ENCODE measurements at regions not wholly inside any gene's neighbourhood (a gene's known extent, or its start where the extent isn't known, plus 50 kb on each side); places are given as distances from the start of the nearest gene placed in this dataset.

- Histone ChIP-seq H4K20me1 (ENCODE audit: insufficient read depth, low read depth, low read length) (no peaks in the 10 kb centered on the region), H3K36me3 (ENCODE audit: insufficient read depth, low read length) (no peaks in the 10 kb centered on the region), H3K4me1 (ENCODE audit: low read length) (no peaks in the 10 kb centered on the region), H3K4me3 (ENCODE audit: low read length) (no peak overlapping the region), H3K79me2 (ENCODE audit: low read length) (no peaks in the 10 kb centered on the region), H3K9me2 (replicated peaks; ENCODE audit: insufficient read depth, low read length) (no peaks in the 10 kb centered on the region), H3K27me3 (ENCODE audit: low read length) (no peaks in the 10 kb centered on the region), H3K9me3 (ENCODE audit: low read length) (no peaks in the 10 kb centered on the region), H3K4me2 (ENCODE audit: low read depth, low read length, poor library complexity, severe bottlenecking) (no peak overlapping the region), H3K27ac (ENCODE audit: low read length) (no peak overlapping the region), H3K9ac (ENCODE audit: low read length) (no peak overlapping the region), H2AFZ (ENCODE audit: low read length) (no peak overlapping the region)
- no peak for DNase-seq
These were observed 194.6 kb upstream of the LHX5 start for GRCh38 chr12:113666223-113666622.

- Histone ChIP-seq H3K27ac (ENCODE audit: low read length) (no peak overlapping the region), H3K79me2 (ENCODE audit: low read length) (no peaks in the 10 kb centered on the region), H2AFZ (ENCODE audit: low read length) (no peak overlapping the region), H3K9me2 (replicated peaks; ENCODE audit: insufficient read depth, low read length) (no peaks in the 10 kb centered on the region), H3K27me3 (ENCODE audit: low read length) (no peaks in the 10 kb centered on the region), H3K4me3 (ENCODE audit: low read length) (no peak overlapping the region), H3K9me3 (ENCODE audit: low read length) (no peaks in the 10 kb centered on the region), H4K20me1 (ENCODE audit: insufficient read depth, low read depth, low read length) (no peaks in the 10 kb centered on the region), H3K9ac (ENCODE audit: low read length) (no peak overlapping the region), H3K36me3 (ENCODE audit: insufficient read depth, low read length) (no peaks in the 10 kb centered on the region), H3K4me1 (ENCODE audit: low read length) (no peaks in the 10 kb centered on the region), H3K4me2 (ENCODE audit: low read depth, low read length, poor library complexity, severe bottlenecking) (no peak overlapping the region)
- no peak for DNase-seq
These were observed 193.8 kb upstream of the LHX5 start for GRCh38 chr12:113665457-113665856.

GRCh38 chr12:113664224-113664681 lies 192.6 kb upstream of the LHX5 start:
- H3K4me3 ChIP-seq (ENCODE audit: low read length) = no peak overlapping the region
- no peaks in the 10 kb centered on the region for H4K20me1 ChIP-seq (ENCODE audit: insufficient read depth, low read depth, low read length)
- H3K9me2 ChIP-seq (replicated peaks; ENCODE audit: insufficient read depth, low read length) = no peaks in the 10 kb centered on the region
- H3K9ac ChIP-seq (ENCODE audit: low read length) = no peak overlapping the region
- H3K36me3 ChIP-seq (ENCODE audit: insufficient read depth, low read length) = no peaks in the 10 kb centered on the region
- H3K27me3 ChIP-seq (ENCODE audit: low read length) = no peaks in the 10 kb centered on the region
- H3K27ac ChIP-seq (ENCODE audit: low read length) = no peak overlapping the region
- no peak overlapping the region for H2AFZ ChIP-seq (ENCODE audit: low read length)
- H3K79me2 ChIP-seq (ENCODE audit: low read length) = no peaks in the 10 kb centered on the region
- no peak overlapping the region for H3K4me2 ChIP-seq (ENCODE audit: low read depth, low read length, poor library complexity, severe bottlenecking)
- DNase-seq = no peak
- no peaks in the 10 kb centered on the region for H3K9me3 ChIP-seq (ENCODE audit: low read length)
- no peaks in the 10 kb centered on the region for H3K4me1 ChIP-seq (ENCODE audit: low read length)

GRCh38 chr12:113663396-113663795 lies 191.7 kb upstream of the LHX5 start:
- no peak overlapping the region for H2AFZ ChIP-seq (ENCODE audit: low read length)

GRCh38 chr12:113660936-113661335 lies 189.3 kb upstream of the LHX5 start:
- H3K4me1 ChIP-seq (ENCODE audit: low read length) = no peaks in the 10 kb centered on the region
- no peaks in the 10 kb centered on the region for H4K20me1 ChIP-seq (ENCODE audit: insufficient read depth, low read depth, low read length)
- no peak overlapping the region for H2AFZ ChIP-seq (ENCODE audit: low read length)
- no peak for DNase-seq
- no peaks in the 10 kb centered on the region for H3K9me3 ChIP-seq (ENCODE audit: low read length)
- H3K4me2 ChIP-seq (ENCODE audit: low read depth, low read length, poor library complexity, severe bottlenecking) = no peak overlapping the region
- H3K9ac ChIP-seq (ENCODE audit: low read length) = no peak overlapping the region
- H3K36me3 ChIP-seq (ENCODE audit: insufficient read depth, low read length) = no peaks in the 10 kb centered on the region
- no peaks in the 10 kb centered on the region for H3K79me2 ChIP-seq (ENCODE audit: low read length)
- H3K27me3 ChIP-seq (ENCODE audit: low read length) = no peaks in the 10 kb centered on the region
- no peak overlapping the region for H3K27ac ChIP-seq (ENCODE audit: low read length)
- H3K4me3 ChIP-seq (ENCODE audit: low read length) = no peak overlapping the region
- no peaks in the 10 kb centered on the region for H3K9me2 ChIP-seq (replicated peaks; ENCODE audit: insufficient read depth, low read length)

More at GRCh38 chr12:113663396-113663795, 191.7 kb upstream of the LHX5 start:
- H3K9me3 ChIP-seq (ENCODE audit: low read length) = no peaks in the 10 kb centered on the region
- H3K4me2 ChIP-seq (ENCODE audit: low read depth, low read length, poor library complexity, severe bottlenecking) = no peak overlapping the region
- no peak overlapping the region for H3K4me3 ChIP-seq (ENCODE audit: low read length)
- DNase-seq = no peak
- H3K4me1 ChIP-seq (ENCODE audit: low read length) = no peaks in the 10 kb centered on the region
- no peaks in the 10 kb centered on the region for H3K79me2 ChIP-seq (ENCODE audit: low read length)
- no peak overlapping the region for H3K27ac ChIP-seq (ENCODE audit: low read length)
- H3K9ac ChIP-seq (ENCODE audit: low read length) = no peak overlapping the region
- H3K27me3 ChIP-seq (ENCODE audit: low read length) = no peaks in the 10 kb centered on the region
- no peaks in the 10 kb centered on the region for H3K36me3 ChIP-seq (ENCODE audit: insufficient read depth, low read length)
- no peaks in the 10 kb centered on the region for H3K9me2 ChIP-seq (replicated peaks; ENCODE audit: insufficient read depth, low read length)
- H4K20me1 ChIP-seq (ENCODE audit: insufficient read depth, low read depth, low read length) = no peaks in the 10 kb centered on the region

- Histone ChIP-seq H3K27me3 (ENCODE audit: low read length) (no peaks in the 10 kb centered on the region), H3K4me1 (ENCODE audit: low read length) (no peaks in the 10 kb centered on the region), H3K36me3 (ENCODE audit: insufficient read depth, low read length) (no peaks in the 10 kb centered on the region), H3K4me3 (ENCODE audit: low read length) (no peak overlapping the region), H3K27ac (ENCODE audit: low read length) (no peak overlapping the region), H4K20me1 (ENCODE audit: insufficient read depth, low read depth, low read length) (no peaks in the 10 kb centered on the region), H3K9me3 (ENCODE audit: low read length) (no peaks in the 10 kb centered on the region), H2AFZ (ENCODE audit: low read length) (no peak overlapping the region), H3K79me2 (ENCODE audit: low read length) (no peaks in the 10 kb centered on the region), H3K9ac (ENCODE audit: low read length) (no peak overlapping the region), H3K9me2 (replicated peaks; ENCODE audit: insufficient read depth, low read length) (no peaks in the 10 kb centered on the region), H3K4me2 (ENCODE audit: low read depth, low read length, poor library complexity, severe bottlenecking) (no peak overlapping the region)
- no peak for DNase-seq
These were observed 187.7 kb upstream of the LHX5 start for GRCh38 chr12:113659416-113659815.

- no peaks in the 10 kb centered on the region for H3K9me2 ChIP-seq (replicated peaks; ENCODE audit: insufficient read depth, low read length)
- no peaks in the 10 kb centered on the region for H3K4me1 ChIP-seq (ENCODE audit: low read length)
- no peaks in the 10 kb centered on the region for H3K36me3 ChIP-seq (ENCODE audit: insufficient read depth, low read length)
- no peak overlapping the region for H3K9ac ChIP-seq (ENCODE audit: low read length)
- H2AFZ ChIP-seq (ENCODE audit: low read length) = no peak overlapping the region
- H3K4me2 ChIP-seq (ENCODE audit: low read depth, low read length, poor library complexity, severe bottlenecking) = no peak overlapping the region
- H4K20me1 ChIP-seq (ENCODE audit: insufficient read depth, low read depth, low read length) = no peaks in the 10 kb centered on the region
- H3K4me3 ChIP-seq (ENCODE audit: low read length) = no peak overlapping the region
- DNase-seq = no peak
- no peaks in the 10 kb centered on the region for H3K27me3 ChIP-seq (ENCODE audit: low read length)
- no peak overlapping the region for H3K27ac ChIP-seq (ENCODE audit: low read length)
- H3K79me2 ChIP-seq (ENCODE audit: low read length) = no peaks in the 10 kb centered on the region
- H3K9me3 ChIP-seq (ENCODE audit: low read length) = no peaks in the 10 kb centered on the region
These were observed 187.3 kb upstream of the LHX5 start for GRCh38 chr12:113659015-113659414.

GRCh38 chr12:113658006-113658655 lies 186.5 kb upstream of the LHX5 start:
- Histone ChIP-seq H3K9ac (ENCODE audit: low read length) (no peak overlapping the region), H4K20me1 (ENCODE audit: insufficient read depth, low read depth, low read length) (no peaks in the 10 kb centered on the region), H3K4me2 (ENCODE audit: low read depth, low read length, poor library complexity, severe bottlenecking) (no peak overlapping the region), H3K4me3 (ENCODE audit: low read length) (no peak overlapping the region), H2AFZ (ENCODE audit: low read length) (no peak overlapping the region), H3K27me3 (ENCODE audit: low read length) (no peaks in the 10 kb centered on the region), H3K36me3 (ENCODE audit: insufficient read depth, low read length) (no peaks in the 10 kb centered on the region), H3K27ac (ENCODE audit: low read length) (no peak overlapping the region), H3K4me1 (ENCODE audit: low read length) (no peaks in the 10 kb centered on the region), H3K9me3 (ENCODE audit: low read length) (no peaks in the 10 kb centered on the region), H3K9me2 (replicated peaks; ENCODE audit: insufficient read depth, low read length) (no peaks in the 10 kb centered on the region), H3K79me2 (ENCODE audit: low read length) (no peaks in the 10 kb centered on the region)
- no peak for DNase-seq
